SU-DHL-6 (cell line): ENCODE measurements at regions not wholly inside any gene's neighbourhood (a gene's known extent, or its start where the extent isn't known, plus 50 kb on each side); places are given as distances from the start of the nearest gene placed in this dataset.

Experiments used
- EZH2phosphoT487 ChIP-seq: fragments of 200-600 bp; sonication (generic), shearing (Covaris generic); conservative IDR thresholded peaks from 2 replicates; pipeline ENCODE4 v1.6.1; 2018; ENCODE audit warnings: mild to moderate bottlenecking, antibody characterized with exemption, low read length, moderate library complexity, mixed read lengths
- TF ChIP-seq, protein P1 (sequence below): fragments of 200-600 bp; sonication (generic); IDR thresholded peaks from one replicate; pipeline ENCODE4 v1.5.1; 2017; ENCODE audit warnings: antibody characterized with exemption, mild to moderate bottlenecking, low read length, moderate library complexity; ENCODE audit not compliant: insufficient read depth, poor library complexity, severe bottlenecking

DNA sequence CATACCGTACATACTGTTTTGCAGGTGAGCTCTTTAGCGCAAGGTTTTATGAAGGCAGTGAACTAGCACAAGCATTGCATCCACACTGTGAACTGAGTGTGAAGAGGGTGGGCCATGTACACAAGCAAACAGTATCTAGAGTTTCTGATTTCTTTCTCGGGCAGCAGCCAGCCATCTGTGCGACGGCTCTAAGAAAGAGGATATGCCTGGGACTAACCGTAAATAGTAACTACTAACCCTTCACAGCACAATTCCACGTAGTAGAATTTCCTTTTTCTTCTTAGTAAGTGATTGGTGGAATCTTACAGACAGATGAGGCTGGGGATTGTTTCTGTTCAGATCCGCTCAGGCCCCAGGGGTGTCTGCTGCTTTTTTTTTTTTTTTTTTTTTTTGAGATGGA lies 89.0 kb downstream of the DRD1 start:
- TF ChIP-seq, protein P1, sequence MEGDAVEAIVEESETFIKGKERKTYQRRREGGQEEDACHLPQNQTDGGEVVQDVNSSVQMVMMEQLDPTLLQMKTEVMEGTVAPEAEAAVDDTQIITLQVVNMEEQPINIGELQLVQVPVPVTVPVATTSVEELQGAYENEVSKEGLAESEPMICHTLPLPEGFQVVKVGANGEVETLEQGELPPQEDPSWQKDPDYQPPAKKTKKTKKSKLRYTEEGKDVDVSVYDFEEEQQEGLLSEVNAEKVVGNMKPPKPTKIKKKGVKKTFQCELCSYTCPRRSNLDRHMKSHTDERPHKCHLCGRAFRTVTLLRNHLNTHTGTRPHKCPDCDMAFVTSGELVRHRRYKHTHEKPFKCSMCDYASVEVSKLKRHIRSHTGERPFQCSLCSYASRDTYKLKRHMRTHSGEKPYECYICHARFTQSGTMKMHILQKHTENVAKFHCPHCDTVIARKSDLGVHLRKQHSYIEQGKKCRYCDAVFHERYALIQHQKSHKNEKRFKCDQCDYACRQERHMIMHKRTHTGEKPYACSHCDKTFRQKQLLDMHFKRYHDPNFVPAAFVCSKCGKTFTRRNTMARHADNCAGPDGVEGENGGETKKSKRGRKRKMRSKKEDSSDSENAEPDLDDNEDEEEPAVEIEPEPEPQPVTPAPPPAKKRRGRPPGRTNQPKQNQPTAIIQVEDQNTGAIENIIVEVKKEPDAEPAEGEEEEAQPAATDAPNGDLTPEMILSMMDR: no peak
- no peak for TF ChIP-seq EZH2phosphoT487
